ENCODE measurements at regions not wholly inside any gene's neighbourhood (a gene's known extent, or its start where the extent isn't known, plus 50 kb on each side); places are given as distances from the start of the nearest gene placed in this dataset.

DNA sequence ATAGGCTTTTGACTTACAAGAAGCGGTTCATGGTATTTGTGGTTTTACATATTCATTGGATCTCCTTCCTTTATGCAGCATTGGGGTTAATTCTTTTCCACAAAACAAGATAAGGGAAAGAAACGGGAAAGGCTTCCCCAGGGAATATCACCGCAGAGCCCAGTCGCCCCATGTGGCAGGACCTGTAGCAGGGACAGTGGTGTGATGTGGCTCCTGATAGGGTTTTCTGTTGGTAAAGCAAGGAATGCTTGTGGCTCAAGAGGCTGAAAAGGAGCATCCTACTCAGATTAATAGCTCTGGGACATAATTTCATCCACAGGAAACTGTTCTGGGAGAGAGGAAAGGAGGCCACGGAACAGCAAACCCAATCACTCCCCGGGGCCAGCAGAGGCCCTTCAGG lies 699.9 kb downstream of the MTRR start:
- no peaks in the 10 kb centered on the region for H3K9me3 ChIP-seq
- no peaks in the 10 kb centered on the region for H3K36me3 ChIP-seq (ENCODE audit: low read depth)
- DNase-seq: no peak
- intact Hi-C loops (cut with DNase I, micrococcal nuclease): no loop called here
- no peaks in the 10 kb centered on the region for H3K4me1 ChIP-seq (ENCODE audit: low read depth)
- no peak overlapping the region for H3K4me3 ChIP-seq
- TF ChIP-seq, protein P1, sequence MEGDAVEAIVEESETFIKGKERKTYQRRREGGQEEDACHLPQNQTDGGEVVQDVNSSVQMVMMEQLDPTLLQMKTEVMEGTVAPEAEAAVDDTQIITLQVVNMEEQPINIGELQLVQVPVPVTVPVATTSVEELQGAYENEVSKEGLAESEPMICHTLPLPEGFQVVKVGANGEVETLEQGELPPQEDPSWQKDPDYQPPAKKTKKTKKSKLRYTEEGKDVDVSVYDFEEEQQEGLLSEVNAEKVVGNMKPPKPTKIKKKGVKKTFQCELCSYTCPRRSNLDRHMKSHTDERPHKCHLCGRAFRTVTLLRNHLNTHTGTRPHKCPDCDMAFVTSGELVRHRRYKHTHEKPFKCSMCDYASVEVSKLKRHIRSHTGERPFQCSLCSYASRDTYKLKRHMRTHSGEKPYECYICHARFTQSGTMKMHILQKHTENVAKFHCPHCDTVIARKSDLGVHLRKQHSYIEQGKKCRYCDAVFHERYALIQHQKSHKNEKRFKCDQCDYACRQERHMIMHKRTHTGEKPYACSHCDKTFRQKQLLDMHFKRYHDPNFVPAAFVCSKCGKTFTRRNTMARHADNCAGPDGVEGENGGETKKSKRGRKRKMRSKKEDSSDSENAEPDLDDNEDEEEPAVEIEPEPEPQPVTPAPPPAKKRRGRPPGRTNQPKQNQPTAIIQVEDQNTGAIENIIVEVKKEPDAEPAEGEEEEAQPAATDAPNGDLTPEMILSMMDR (IDR thresholded peaks at IDR 0.05): no peak
- no peak for ATAC-seq

DNA sequence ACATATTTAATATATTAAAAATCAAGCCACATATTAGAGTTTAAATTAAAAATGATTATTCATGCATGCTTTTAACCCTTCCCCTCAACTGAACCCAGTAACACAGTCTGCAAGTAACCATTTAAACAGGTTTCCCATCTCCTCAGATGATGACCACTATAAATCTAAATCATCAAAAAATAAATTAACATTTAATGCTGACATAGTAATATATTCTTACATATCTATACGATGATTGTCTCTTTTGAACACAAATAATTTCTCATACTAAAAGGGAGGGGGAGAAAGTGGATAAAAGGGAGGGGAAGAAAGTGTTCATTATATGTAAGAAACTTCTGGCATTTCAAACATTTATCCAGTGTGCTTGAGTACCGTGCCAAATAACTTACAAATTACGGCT lies 701.6 kb downstream of the MTRR start:
- H3K36me3 ChIP-seq (ENCODE audit: low read depth): no peaks in the 10 kb centered on the region
- no peaks in the 10 kb centered on the region for H3K9me3 ChIP-seq
- H3K4me3 ChIP-seq: no peak overlapping the region
- intact Hi-C loops (cut with DNase I, micrococcal nuclease): no loop called here
- TF ChIP-seq, protein P1 (IDR thresholded peaks at IDR 0.05): no peak
- ATAC-seq: no peak
- H3K4me1 ChIP-seq (ENCODE audit: low read depth): no peaks in the 10 kb centered on the region
- no peak for DNase-seq

DNA sequence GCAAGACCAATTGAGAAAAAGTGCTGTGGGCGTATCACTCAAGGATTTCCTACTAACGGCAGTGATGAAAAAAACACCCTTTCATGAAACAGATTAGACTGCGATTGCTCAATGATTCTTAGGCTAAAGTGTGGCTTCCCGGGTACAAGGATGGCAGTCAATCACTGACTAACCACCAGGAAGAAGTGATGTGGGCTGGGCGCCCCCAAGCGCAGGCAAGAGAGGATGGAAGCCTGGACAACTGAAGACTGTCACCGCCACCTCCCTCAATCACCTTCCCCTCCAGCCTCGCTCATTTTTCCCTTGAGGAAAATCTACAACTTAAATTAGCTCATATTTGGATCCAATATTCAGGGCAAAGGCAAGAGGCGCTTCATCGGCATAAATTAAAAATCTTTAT lies 707.2 kb downstream of the MTRR start:
- DNase-seq (no peak), ATAC-seq (no peak)
- Histone ChIP-seq H3K4me1 (ENCODE audit: low read depth) (no peaks in the 10 kb centered on the region), H3K4me3 (no peak overlapping the region), H3K9me3 (no peaks in the 10 kb centered on the region), H3K36me3 (ENCODE audit: low read depth) (no peaks in the 10 kb centered on the region)
- TF ChIP-seq, protein P1 (IDR thresholded peaks at IDR 0.05): no peak
- intact Hi-C loops (cut with DNase I, micrococcal nuclease): no loop called here

DNA sequence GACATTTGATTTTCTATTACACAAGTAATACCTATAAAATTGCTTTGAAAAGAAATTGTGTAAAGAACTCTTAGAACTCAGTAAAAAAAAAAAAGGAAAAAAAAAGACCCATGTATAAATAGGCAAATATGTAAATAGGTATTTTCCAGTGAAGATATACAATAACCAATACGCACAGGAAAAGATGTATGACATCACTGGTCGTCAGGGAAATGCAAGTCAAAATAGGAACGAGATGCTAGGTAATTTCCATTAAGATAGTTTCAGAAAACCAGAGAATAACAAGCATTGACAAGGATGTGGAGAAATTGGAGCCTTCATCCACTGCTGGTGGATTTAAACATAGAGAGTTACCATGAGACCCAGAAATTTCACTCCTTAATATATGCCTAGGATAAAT lies 708.8 kb downstream of the MTRR start:
- H3K36me3 ChIP-seq (ENCODE audit: low read depth): no peaks in the 10 kb centered on the region
- no peaks in the 10 kb centered on the region for H3K4me1 ChIP-seq (ENCODE audit: low read depth)
- TF ChIP-seq, protein P1 (IDR thresholded peaks at IDR 0.05): no peak
- H3K9me3 ChIP-seq: no peaks in the 10 kb centered on the region
- intact Hi-C loops (cut with DNase I, micrococcal nuclease): no loop called here
- no peak for DNase-seq
- no peak overlapping the region for H3K4me3 ChIP-seq
- no peak for ATAC-seq

DNA sequence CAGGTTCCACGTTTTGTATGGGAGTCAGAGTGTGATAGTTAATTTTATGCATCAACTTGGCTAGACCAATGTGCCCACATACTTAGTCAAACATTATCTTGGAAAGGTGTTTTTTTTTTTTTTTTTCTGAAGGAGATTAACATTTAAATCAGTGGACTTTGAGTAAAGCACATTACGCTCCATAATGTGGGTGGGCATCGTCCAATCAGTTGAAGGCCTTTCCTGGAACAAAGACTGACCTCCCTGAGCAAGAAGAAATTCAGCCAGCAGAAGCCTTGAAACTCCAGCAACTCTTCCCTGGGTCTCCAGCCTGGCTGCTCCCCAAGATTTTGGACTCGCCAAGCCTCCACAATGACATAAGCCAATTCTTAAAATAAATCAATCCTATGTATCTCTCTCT lies 711.4 kb downstream of the MTRR start:
- DNase-seq: no peak
- Histone ChIP-seq H3K36me3 (ENCODE audit: low read depth) (no peaks in the 10 kb centered on the region), H3K9me3 (no peaks in the 10 kb centered on the region), H3K4me1 (ENCODE audit: low read depth) (no peaks in the 10 kb centered on the region), H3K4me3 (no peak overlapping the region)
- ATAC-seq: no peak
- intact Hi-C loops (cut with DNase I, micrococcal nuclease): no loop called here
- TF ChIP-seq, protein P1 (IDR thresholded peaks at IDR 0.05): no peak

DNA sequence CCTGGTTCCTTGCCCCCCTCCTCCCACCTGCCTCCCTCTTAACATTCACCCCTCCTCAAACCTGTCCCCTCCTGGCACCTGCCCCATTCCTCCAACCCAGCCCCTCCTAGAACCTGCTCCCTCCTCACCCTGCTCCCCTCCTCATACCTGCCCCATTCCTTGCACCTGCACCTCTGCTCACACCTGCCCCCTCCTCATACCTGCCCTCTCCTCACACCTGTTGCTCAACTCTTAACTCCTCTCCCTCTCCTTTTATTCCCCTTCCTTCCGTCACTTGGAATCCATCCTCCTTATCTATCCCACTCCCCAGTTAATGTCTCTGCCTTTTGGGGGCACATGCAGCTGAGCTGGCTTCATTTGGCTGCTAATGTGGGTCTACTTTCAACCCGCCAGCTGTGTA lies 712.1 kb downstream of the MTRR start:
- no peak for ATAC-seq
- intact Hi-C loops (cut with DNase I, micrococcal nuclease): no loop called here

More for the DNA sequence above, 712.1 kb downstream of the MTRR start:
- Histone ChIP-seq H3K4me3 (no peak overlapping the region), H3K9me3 (no peaks in the 10 kb centered on the region), H3K4me1 (ENCODE audit: low read depth) (no peaks in the 10 kb centered on the region), H3K36me3 (ENCODE audit: low read depth) (no peaks in the 10 kb centered on the region)
- TF ChIP-seq, protein P1 (IDR thresholded peaks at IDR 0.05): no peak
- no peak for DNase-seq

Measured in mucosa of descending colon (tissue), 3 donors.